ENCODE measurements at regions not wholly inside any gene's neighbourhood (a gene's known extent, or its start where the extent isn't known, plus 50 kb on each side); places are given as distances from the start of the nearest gene placed in this dataset.

DNA sequence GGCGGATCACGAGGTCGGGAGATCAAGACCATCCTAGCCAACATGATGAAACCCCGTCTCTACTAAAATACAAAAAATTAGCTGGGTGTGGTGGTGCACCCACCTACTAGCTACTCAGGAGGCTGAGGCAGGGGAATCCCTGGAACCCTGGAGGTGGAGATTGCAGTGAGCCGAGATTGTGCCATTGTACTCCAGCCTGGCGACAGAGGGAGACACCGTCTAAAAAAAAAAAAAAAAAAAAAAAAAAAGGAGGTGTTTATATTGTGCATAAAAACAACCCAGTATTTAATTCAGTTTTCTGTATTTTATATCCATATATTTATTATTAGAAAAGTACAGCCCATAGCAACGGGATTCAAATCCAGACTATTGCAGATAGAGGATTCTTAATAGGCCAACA lies 129.1 kb upstream of the SOX2 start:
- TF ChIP-seq, protein P1, sequence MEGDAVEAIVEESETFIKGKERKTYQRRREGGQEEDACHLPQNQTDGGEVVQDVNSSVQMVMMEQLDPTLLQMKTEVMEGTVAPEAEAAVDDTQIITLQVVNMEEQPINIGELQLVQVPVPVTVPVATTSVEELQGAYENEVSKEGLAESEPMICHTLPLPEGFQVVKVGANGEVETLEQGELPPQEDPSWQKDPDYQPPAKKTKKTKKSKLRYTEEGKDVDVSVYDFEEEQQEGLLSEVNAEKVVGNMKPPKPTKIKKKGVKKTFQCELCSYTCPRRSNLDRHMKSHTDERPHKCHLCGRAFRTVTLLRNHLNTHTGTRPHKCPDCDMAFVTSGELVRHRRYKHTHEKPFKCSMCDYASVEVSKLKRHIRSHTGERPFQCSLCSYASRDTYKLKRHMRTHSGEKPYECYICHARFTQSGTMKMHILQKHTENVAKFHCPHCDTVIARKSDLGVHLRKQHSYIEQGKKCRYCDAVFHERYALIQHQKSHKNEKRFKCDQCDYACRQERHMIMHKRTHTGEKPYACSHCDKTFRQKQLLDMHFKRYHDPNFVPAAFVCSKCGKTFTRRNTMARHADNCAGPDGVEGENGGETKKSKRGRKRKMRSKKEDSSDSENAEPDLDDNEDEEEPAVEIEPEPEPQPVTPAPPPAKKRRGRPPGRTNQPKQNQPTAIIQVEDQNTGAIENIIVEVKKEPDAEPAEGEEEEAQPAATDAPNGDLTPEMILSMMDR (IDR thresholded peaks at IDR 0.05; ENCODE audit: low read depth, low read length): no peak
- in situ Hi-C loops (cut with HindIII; ENCODE audit: low sequenced_read_pairs): no loop called here
- H3K4me3 ChIP-seq (ENCODE audit: low read depth, low read length): no peak overlapping the region
- DNase-seq (ENCODE audit: low read depth, low spot score): no peak

DNA sequence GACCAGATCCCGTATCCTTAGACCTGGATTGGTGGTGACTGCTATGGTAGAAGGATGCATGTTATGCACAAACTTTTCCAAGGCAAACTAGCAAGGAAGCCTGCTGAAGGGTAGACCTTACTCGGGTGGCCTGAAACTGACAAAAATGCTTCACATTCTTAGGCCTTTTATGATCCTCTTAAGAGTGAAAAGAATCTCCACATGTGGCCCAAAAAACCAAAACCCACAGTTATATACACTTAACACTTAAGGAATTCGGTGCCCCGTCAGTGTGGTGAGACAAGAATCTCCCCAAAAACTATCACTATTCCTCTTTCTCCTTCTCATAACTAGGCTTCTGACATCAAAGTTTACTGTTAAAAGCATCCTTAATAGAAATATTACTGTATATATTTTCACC lies 130.1 kb upstream of the SOX2 start:
- DNase-seq (ENCODE audit: low read depth, low spot score): peak; percentile 61
- in situ Hi-C loops (cut with HindIII; ENCODE audit: low sequenced_read_pairs): no loop called here
- no peak overlapping the region for H3K4me3 ChIP-seq (ENCODE audit: low read depth, low read length)
- TF ChIP-seq, protein P1 (IDR thresholded peaks at IDR 0.05; ENCODE audit: low read depth, low read length): no peak

DNA sequence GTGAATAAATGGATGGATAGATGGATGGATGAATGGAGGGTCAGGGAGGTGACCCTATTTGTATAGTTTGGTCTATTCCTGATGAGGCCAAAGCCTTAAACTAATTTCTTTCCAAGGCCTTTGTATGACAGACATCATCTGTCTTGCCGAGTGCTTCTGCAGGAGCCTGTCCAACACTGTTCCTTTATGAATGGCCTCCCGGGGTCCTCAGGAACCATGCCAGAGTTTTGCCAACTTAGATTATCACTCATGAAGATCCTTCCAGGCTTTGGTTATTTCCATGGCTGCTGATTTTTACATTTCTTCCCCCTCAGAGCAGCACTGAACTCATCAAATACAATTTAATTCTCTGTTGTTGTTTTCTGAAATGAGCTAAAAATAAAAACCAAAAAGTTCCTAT lies 133.0 kb upstream of the SOX2 start:
- DNase-seq (ENCODE audit: low read depth, low spot score): no peak
- TF ChIP-seq, protein P1 (IDR thresholded peaks at IDR 0.05; ENCODE audit: low read depth, low read length): no peak
- no peak overlapping the region for H3K4me3 ChIP-seq (ENCODE audit: low read depth, low read length)
- in situ Hi-C loops (cut with HindIII; ENCODE audit: low sequenced_read_pairs): no loop called here

DNA sequence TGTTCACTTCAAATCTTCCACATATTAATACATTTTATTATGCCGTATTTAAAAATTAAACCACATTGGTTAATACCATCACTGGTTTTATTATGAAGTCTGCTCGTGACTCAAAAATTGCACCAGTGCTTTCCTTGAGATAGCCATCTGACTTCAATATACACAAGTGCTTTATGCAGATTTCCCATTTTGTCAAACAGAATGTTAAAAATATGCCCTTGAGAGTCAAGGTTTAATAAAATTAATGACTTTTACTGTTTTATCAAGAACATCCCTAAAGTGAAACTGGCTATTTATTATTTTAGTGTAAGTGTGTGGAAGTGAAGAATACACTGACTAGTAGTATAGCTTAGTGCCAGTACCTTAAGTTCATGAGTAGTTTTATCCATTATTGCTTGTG lies 139.3 kb upstream of the SOX2 start:
- TF ChIP-seq, protein P1 (IDR thresholded peaks at IDR 0.05; ENCODE audit: low read depth, low read length): no peak
- no peak overlapping the region for H3K4me3 ChIP-seq (ENCODE audit: low read depth, low read length)
- no peak for DNase-seq (ENCODE audit: low read depth, low spot score)
- in situ Hi-C loops (cut with HindIII; ENCODE audit: low sequenced_read_pairs): no loop called here

DNA sequence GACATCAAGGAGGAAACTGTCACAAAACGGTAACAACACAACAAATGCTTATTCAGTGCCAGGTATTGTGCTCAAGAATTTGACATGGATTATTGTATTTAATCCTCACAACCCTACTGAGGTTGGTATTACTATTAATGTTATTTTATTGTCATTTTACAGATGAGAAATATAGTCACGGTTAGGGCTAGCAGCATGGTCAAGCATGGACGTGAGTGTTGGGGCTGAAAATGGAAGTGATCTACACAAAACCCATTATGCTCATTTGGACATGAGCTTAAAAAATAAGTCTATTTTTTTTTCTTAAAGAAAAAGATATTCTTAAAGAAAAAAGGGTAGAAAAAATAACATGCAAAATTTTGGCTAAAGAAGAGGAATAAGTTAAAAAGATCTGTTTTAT lies 141.3 kb upstream of the SOX2 start:
- DNase-seq (ENCODE audit: low read depth, low spot score): no peak
- TF ChIP-seq, protein P1 (IDR thresholded peaks at IDR 0.05; ENCODE audit: low read depth, low read length): no peak
- H3K4me3 ChIP-seq (ENCODE audit: low read depth, low read length): no peak overlapping the region
- in situ Hi-C loops (cut with HindIII; ENCODE audit: low sequenced_read_pairs): no loop called here

DNA sequence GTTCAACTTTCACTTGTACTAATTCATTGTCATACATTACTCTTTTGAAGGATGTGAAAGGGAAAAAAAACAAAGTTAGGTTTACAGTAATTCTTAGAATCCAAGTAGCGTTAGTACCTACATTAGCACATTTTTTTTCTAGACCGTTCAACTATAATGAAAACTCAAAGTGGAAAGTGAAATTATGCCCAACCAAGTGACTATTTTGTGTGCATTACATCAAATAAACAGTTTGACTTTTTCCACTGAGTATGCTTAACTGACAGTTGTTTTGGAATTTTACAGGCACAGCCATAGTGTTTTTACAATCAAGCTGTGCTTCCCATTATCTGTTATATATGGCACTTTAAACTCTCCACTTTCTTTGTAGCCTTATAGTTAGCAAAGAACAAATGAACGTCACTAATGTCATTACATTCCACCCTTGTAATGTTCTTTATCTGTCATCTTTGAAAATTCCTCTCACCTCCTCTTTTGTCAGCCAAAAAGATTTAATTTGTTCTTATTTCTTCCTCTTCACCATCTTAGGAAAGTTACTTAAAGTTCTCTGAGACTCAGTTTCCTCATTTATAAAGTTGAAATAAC lies 142.3 kb upstream of the SOX2 start:
- TF ChIP-seq, protein P1 (IDR thresholded peaks at IDR 0.05; ENCODE audit: low read depth, low read length): no peak
- H3K4me3 ChIP-seq (ENCODE audit: low read depth, low read length): no peak overlapping the region
- no peak for DNase-seq (ENCODE audit: low read depth, low spot score)
- in situ Hi-C loops (cut with HindIII; ENCODE audit: low sequenced_read_pairs): no loop called here

DNA sequence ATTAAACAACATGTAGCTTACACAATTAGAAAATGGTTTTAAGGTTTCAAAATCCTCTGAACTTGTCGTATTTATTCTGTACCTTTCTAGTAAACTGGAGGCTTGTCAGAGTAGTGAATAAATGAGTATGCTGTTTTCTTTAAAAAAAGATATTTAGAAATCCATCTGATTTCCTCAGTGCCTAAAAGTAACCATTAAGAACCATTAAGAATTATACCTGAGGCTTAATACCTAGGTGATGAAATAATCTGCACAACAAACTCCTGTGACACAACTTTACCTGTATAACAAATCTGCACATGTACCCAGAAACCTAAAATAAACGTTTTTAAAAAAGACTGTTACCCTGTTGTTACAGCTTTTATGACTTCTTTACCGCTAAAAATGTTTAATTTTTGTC lies 143.0 kb upstream of the SOX2 start:
- in situ Hi-C loops (cut with HindIII; ENCODE audit: low sequenced_read_pairs): no loop called here
- H3K4me3 ChIP-seq (ENCODE audit: low read depth, low read length): no peak overlapping the region
- TF ChIP-seq, protein P1 (IDR thresholded peaks at IDR 0.05; ENCODE audit: low read depth, low read length): no peak
- no peak for DNase-seq (ENCODE audit: low read depth, low spot score)
